Skeletal muscle satellite cell (primary cell): ENCODE measurements at regions not wholly inside any gene's neighbourhood (a gene's known extent, or its start where the extent isn't known, plus 50 kb on each side); places are given as distances from the start of the nearest gene placed in this dataset.
"Not testable (repeated sequence)": the region's sequence is repeated elsewhere in the genome, so short reads cannot be mapped to it uniquely, and the experiment has no call there.

Experiments
- H3K27me3 ChIP-seq: 2 replicates; pipeline ENCODE4 v1.7.0; 2013; ENCODE audit warnings: low read length; ENCODE audit not compliant: control insufficient read depth, insufficient read depth
- H3K36me3 ChIP-seq: 2 replicates; pipeline ENCODE4 v1.7.0; 2013; ENCODE audit warnings: mild to moderate bottlenecking, control low read depth, low read length; ENCODE audit not compliant: insufficient read depth
- H3K4me1 ChIP-seq: 2 replicates; pipeline ENCODE4 v1.7.0; 2013; ENCODE audit warnings: low read length; ENCODE audit not compliant: control insufficient read depth, insufficient read depth
- H3K4me2 ChIP-seq: 2 replicates; pipeline ENCODE4 v1.7.0; 2013; ENCODE audit warnings: mild to moderate bottlenecking, low read length
- H3K4me3 ChIP-seq: 2 replicates; pipeline ENCODE4 v1.7.0; 2013; ENCODE audit warnings: low read length
- H3K9ac ChIP-seq: 2 replicates; pipeline ENCODE4 v1.7.0; 2013; ENCODE audit warnings: mild to moderate bottlenecking, low read depth, low read length, moderate library complexity
- H3K9me3 ChIP-seq: replicated peaks from 2 replicates; pipeline ENCODE4 v1.7.0; 2013; ENCODE audit warnings: mild to moderate bottlenecking, control low read depth, low read length

- no peaks in the 10 kb centered on the region for H3K36me3 ChIP-seq
- peaks cover 20% of the 10 kb centered on the region for H3K27me3 ChIP-seq
- H3K4me1 ChIP-seq = no peaks in the 10 kb centered on the region
- H3K9me3 ChIP-seq = peaks cover 8% of the 10 kb centered on the region
- H3K9ac ChIP-seq = no peak overlapping the region
- no peak overlapping the region for H3K4me3 ChIP-seq
- no peak overlapping the region for H3K4me2 ChIP-seq
Measured at GRCh38 chr22:19652316-19652715, 62.0 kb upstream of the SEPTIN5 start.

DNA sequence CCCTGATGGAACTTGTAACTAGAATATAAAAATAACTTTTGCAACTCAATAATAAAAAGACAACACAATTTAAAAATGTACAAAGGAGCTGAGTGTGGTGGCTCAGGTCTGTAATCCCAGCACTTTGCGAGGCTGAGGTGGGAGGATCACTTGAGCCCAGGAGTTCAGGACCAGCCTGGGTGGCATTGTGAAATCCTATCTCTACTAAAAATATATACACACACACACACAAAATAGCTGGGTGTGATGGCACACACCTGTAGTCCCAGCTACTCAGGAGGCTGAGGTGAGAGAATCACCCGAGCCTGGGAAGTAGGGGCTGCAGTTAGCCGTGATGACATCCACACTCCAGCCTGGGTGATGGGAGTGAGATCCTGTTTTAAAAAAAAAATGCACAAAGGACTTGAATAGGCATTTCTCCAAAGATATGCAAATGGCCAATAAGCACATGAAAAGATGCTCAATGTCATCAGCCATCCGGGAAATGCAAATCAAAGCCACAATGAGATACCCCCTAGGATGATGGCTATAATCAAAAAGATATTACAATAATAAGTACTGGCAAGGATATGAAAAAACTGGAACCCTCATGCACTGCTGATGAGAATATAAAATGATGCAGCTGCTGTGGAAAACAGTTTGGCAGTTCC lies 59.8 kb upstream of the SEPTIN5 start:
- Histone ChIP-seq H3K27me3 (peaks cover 20% of the 10 kb centered on the region), H3K4me1 (no peaks in the 10 kb centered on the region), H3K9ac (no peak overlapping the region), H3K9me3 (no peaks in the 10 kb centered on the region), H3K4me3 (no peak overlapping the region), H3K4me2 (no peak overlapping the region), H3K36me3 (no peaks in the 10 kb centered on the region)

- H3K36me3 ChIP-seq = no peaks in the 10 kb centered on the region
- no peaks in the 10 kb centered on the region for H3K9me3 ChIP-seq
- no peak overlapping the region for H3K4me2 ChIP-seq
- H3K9ac ChIP-seq = no peak overlapping the region
- no peaks in the 10 kb centered on the region for H3K4me1 ChIP-seq
- H3K4me3 ChIP-seq = no peak overlapping the region
- H3K27me3 ChIP-seq = peaks cover 20% of the 10 kb centered on the region
Measured at GRCh38 chr22:19655399-19655798, 58.9 kb upstream of the SEPTIN5 start.

DNA sequence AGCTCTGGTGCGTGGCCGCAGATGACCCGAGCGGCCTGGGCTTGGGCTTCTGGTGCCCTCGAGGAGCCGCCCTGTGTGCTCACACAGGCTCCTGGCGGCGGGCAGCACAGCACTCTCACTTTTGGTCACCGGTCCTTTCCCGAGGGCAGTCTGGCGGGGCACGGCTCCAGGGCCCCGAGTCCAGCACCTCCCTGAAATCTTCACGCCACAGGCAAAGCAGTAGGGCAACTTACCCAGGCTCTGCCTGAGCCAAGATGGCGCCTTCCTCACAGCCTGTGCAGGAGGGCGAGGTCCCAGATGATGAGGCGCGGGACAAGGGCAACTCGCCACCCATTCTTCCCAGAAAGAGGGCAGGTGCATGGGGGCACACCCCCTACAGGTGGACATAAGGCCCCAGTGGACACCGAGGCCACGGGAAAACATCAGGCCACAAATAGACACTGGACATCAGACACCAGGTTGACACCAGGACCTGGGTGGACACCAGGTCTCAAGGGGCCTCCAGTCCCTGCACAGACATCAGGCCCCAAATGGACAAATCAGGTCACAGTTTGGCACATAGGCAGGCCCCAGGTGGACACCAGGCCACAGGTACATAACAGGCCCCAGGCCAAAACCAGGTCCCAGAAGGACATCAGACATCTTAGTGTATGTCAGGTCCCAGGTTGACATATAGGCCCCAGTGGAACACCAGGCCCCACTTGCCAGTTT lies 57.6 kb upstream of the SEPTIN5 start:
- Histone ChIP-seq H3K4me3 (no peak overlapping the region), H3K4me1 (no peaks in the 10 kb centered on the region), H3K9ac (no peak overlapping the region), H3K9me3 (no peaks in the 10 kb centered on the region), H3K4me2 (no peak overlapping the region), H3K27me3 (peaks cover 8% of the 10 kb centered on the region), H3K36me3 (no peaks in the 10 kb centered on the region)

DNA sequence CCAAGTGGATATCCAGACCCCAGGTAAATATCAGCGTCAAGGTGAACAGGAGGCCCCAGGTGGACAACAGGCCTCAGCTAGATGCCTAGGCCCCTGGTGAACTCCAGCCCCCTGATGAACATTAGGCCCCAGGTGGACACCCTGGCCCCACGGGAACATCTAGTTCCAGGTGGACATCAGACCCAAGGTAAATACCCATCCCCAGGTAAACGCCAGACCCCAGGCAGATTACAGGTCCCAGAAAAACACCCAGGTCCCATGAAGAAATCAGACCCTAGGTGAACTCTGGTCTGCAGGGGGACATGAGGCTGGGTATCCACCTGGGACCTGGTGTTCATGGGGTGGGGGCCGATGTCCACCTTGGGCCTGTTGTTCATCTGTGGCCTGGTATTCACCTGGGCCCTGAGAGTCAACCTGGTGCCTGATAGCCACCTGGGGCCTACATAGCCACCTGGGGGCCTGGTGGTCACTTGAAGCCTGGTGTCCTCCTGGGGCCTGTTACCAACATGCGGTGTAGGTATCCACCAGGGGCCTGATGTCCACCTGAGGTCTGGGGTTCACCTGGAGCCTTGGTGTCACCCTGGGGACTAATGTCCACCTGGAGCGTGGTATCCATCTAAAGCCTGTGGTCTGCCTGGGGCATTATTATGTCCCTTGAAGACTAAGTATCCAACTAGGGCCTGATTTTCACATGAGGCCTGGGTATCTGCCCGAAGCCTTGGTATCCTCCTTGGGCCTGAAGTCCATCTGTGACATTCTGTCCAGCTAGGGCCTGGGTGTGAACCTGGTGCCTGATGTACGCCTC lies 56.8 kb upstream of the SEPTIN5 start:
- H3K9ac ChIP-seq = no peak overlapping the region
- no peak overlapping the region for H3K4me3 ChIP-seq
- no peaks in the 10 kb centered on the region for H3K36me3 ChIP-seq
- H3K27me3 ChIP-seq = peaks cover 6% of the 10 kb centered on the region
- no peak overlapping the region for H3K4me2 ChIP-seq
- no peaks in the 10 kb centered on the region for H3K4me1 ChIP-seq
- H3K9me3 ChIP-seq = no peaks in the 10 kb centered on the region

- H3K9me3 ChIP-seq = no peaks in the 10 kb centered on the region
- H3K4me3 ChIP-seq = no peak overlapping the region
Measured at GRCh38 chr22:19658057-19658966, 56.0 kb upstream of the SEPTIN5 start.

GRCh38 chr22:19658967-19659804 lies 55.1 kb upstream of the SEPTIN5 start:
- no peak overlapping the region for H3K4me3 ChIP-seq
- no peak overlapping the region for H3K4me2 ChIP-seq
- H3K36me3 ChIP-seq = no peaks in the 10 kb centered on the region
- no peaks in the 10 kb centered on the region for H3K9me3 ChIP-seq
- H3K27me3 ChIP-seq = no peaks in the 10 kb centered on the region
- no peak overlapping the region for H3K9ac ChIP-seq
- H3K4me1 ChIP-seq = peaks cover 13% of the 10 kb centered on the region

More at GRCh38 chr22:19658057-19658966, 56.0 kb upstream of the SEPTIN5 start:
- H3K4me2 ChIP-seq = no peak overlapping the region
- no peak overlapping the region for H3K9ac ChIP-seq
- peaks cover 5% of the 10 kb centered on the region for H3K4me1 ChIP-seq
- H3K36me3 ChIP-seq = no peaks in the 10 kb centered on the region
- H3K27me3 ChIP-seq = no peaks in the 10 kb centered on the region

DNA sequence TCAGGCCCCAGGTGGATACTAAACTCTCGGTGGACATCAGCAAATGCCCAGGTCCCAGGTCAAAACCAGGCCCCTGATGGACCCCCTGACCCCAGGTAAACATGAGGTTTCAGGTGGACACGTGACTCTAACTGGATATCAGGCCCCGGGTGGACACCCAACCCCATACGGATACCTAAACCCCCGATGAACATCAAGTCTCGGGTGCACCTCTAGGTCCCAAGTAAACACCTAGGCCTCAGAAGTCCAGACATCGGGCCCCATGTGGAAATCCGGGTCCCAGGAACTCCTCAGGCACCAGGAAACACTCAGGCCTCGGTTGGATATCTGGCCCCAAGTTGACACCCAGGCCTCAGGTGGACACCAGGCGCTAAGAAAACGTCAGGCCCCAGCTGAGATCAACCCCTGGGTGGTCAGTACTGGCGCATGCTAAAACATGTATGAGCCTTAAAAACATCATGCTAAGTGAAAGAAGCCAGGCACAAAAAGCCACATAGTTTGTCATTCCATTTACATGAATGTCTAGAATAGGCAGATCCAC lies 54.4 kb upstream of the SEPTIN5 start:
- Histone ChIP-seq H3K36me3 (no peaks in the 10 kb centered on the region), H3K4me2 (no peak overlapping the region), H3K27me3 (no peaks in the 10 kb centered on the region), H3K4me1 (peaks cover 18% of the 10 kb centered on the region), H3K4me3 (no peak overlapping the region), H3K9ac (no peak overlapping the region), H3K9me3 (no peaks in the 10 kb centered on the region)

GRCh38 chr22:19660583-19660982 lies 53.7 kb upstream of the SEPTIN5 start:
- not testable (repeated sequence) for H3K9me3 ChIP-seq, H3K4me2 ChIP-seq, H3K27me3 ChIP-seq, H3K4me3 ChIP-seq, H3K36me3 ChIP-seq, H3K9ac ChIP-seq
- H3K4me1 ChIP-seq = peaks cover 18% of the 10 kb centered on the region

DNA sequence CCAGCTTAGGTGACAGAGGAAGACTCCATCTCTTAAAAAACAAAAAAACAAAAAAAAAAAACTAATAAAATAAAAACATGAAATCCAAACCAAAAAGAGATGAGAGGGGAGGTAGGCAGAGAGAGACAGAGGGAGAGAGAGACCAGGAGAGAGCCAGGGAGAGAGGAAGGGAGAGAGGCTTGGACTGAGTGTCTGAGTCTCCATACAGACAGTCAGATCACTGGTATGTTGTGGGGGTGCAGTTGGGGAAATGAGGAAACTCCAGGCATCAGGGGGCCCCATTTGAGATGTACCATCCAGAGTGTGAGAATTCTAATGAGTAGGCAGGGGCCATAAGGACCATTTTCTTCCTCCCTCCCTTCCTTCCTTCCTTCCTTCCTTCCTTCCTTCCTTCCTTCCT lies 53.1 kb upstream of the SEPTIN5 start:
- H3K4me3 ChIP-seq = no peak overlapping the region
- no peak overlapping the region for H3K4me2 ChIP-seq
- no peaks in the 10 kb centered on the region for H3K9me3 ChIP-seq
- H3K9ac ChIP-seq = no peak overlapping the region
- H3K4me1 ChIP-seq = peaks cover 22% of the 10 kb centered on the region
- H3K27me3 ChIP-seq = no peaks in the 10 kb centered on the region
- no peaks in the 10 kb centered on the region for H3K36me3 ChIP-seq
